ENCODE measurements at regions not wholly inside any gene's neighbourhood (a gene's known extent, or its start where the extent isn't known, plus 50 kb on each side); places are given as distances from the start of the nearest gene placed in this dataset.

DNA sequence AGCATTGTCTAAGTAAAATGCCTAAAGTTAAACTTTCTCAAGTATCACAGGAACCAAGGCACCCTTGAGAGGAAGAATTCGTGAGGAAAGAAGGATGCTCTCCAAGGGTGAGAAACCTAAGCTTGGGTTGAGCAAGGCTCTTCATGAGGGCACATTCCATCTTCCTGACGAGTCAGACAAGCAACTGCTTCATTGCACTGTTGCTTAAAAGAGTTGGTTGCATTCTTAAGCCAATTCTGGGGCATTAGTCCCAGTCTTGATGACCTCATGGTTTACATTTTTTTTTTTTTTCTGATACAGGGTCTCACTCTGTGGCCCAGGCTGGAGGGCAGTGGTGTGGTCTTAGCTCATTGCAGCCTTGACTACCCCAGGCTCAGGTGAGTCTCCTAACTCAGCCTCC, 237.5 kb downstream of the ACTR3 start:
- no peak for TF ChIP-seq CTCF (IDR thresholded peaks at IDR 0.05)
- TF ChIP-seq POLR2A (IDR thresholded peaks at IDR 0.05): no peak

All from lower leg skin (tissue), 3 donors.